ENCODE measurements at regions not wholly inside any gene's neighbourhood (a gene's known extent, or its start where the extent isn't known, plus 50 kb on each side); places are given as distances from the start of the nearest gene placed in this dataset.
A peak's percentile ranks its signal among the peaks of the same experiment; 100 is the strongest.

DNA sequence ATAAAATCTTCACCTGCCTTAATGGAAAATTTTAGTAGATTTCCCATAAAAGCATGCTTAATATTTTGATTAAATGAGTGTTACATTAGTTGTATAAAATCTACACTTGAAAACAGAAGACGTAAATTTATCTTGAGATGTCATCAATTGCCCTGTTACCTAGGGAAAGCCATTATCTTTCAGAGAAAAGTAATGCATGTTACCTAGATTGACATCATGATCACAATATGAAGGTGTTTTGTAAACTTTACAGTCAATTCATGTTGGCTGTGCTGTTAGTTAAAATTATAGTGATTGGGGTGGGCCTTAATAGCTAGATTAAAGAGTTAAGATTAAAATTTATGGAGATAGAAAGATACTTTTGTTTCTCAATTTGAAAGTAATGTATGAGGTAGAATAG is 293.2 kb upstream of the PCDH18 start:
- DNase-seq: no peak
- Mint-ChIP-seq H3K4me3 (ENCODE audit: unreplicated experiment) (no peak overlapping the region), H3K9me3 (ENCODE audit: unreplicated experiment) (peaks cover 2% of the 10 kb centered on the region), H3K27me3 (ENCODE audit: unreplicated experiment) (no peaks in the 10 kb centered on the region), H3K27ac (ENCODE audit: unreplicated experiment) (no peak overlapping the region), H3K36me3 (ENCODE audit: unreplicated experiment) (peaks cover 5% of the 10 kb centered on the region), H3K4me1 (ENCODE audit: low read depth, unreplicated experiment) (no peaks in the 10 kb centered on the region)
- TF ChIP-seq, protein P1, sequence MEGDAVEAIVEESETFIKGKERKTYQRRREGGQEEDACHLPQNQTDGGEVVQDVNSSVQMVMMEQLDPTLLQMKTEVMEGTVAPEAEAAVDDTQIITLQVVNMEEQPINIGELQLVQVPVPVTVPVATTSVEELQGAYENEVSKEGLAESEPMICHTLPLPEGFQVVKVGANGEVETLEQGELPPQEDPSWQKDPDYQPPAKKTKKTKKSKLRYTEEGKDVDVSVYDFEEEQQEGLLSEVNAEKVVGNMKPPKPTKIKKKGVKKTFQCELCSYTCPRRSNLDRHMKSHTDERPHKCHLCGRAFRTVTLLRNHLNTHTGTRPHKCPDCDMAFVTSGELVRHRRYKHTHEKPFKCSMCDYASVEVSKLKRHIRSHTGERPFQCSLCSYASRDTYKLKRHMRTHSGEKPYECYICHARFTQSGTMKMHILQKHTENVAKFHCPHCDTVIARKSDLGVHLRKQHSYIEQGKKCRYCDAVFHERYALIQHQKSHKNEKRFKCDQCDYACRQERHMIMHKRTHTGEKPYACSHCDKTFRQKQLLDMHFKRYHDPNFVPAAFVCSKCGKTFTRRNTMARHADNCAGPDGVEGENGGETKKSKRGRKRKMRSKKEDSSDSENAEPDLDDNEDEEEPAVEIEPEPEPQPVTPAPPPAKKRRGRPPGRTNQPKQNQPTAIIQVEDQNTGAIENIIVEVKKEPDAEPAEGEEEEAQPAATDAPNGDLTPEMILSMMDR (IDR thresholded peaks at IDR 0.05; ENCODE audit: partially characterized antibody, unreplicated experiment): no peak

- H3K4me1 Mint-ChIP-seq (ENCODE audit: low read depth, unreplicated experiment): no peaks in the 10 kb centered on the region
- H3K4me3 Mint-ChIP-seq (ENCODE audit: unreplicated experiment): no peak overlapping the region
- DNase-seq: no peak
- no peaks in the 10 kb centered on the region for H3K27me3 Mint-ChIP-seq (ENCODE audit: unreplicated experiment)
- TF ChIP-seq, protein P1 (IDR thresholded peaks at IDR 0.05; ENCODE audit: partially characterized antibody, unreplicated experiment): no peak
- H3K36me3 Mint-ChIP-seq (ENCODE audit: unreplicated experiment): peaks cover 6% of the 10 kb centered on the region
- H3K27ac Mint-ChIP-seq (ENCODE audit: unreplicated experiment): no peak overlapping the region
- peaks cover 2% of the 10 kb centered on the region for H3K9me3 Mint-ChIP-seq (ENCODE audit: unreplicated experiment)
Measured at GRCh38 chr4:137823007-137823406, 290.7 kb upstream of the PCDH18 start.

GRCh38 chr4:137819964-137820383 is 287.7 kb upstream of the PCDH18 start:
- Mint-ChIP-seq H3K27ac (ENCODE audit: unreplicated experiment) (no peak overlapping the region), H3K36me3 (ENCODE audit: unreplicated experiment) (peaks cover 6% of the 10 kb centered on the region), H3K4me1 (ENCODE audit: low read depth, unreplicated experiment) (no peaks in the 10 kb centered on the region), H3K9me3 (ENCODE audit: unreplicated experiment) (peaks cover 3% of the 10 kb centered on the region), H3K4me3 (ENCODE audit: unreplicated experiment) (no peak overlapping the region), H3K27me3 (ENCODE audit: unreplicated experiment) (no peaks in the 10 kb centered on the region)
- TF ChIP-seq, protein P1 (IDR thresholded peaks at IDR 0.05; ENCODE audit: partially characterized antibody, unreplicated experiment): peak; percentile 16
- no peak for DNase-seq

GRCh38 chr4:137812258-137812657 is 280.0 kb upstream of the PCDH18 start:
- Mint-ChIP-seq H3K9me3 (ENCODE audit: unreplicated experiment) (peaks cover 2% of the 10 kb centered on the region), H3K27ac (ENCODE audit: unreplicated experiment) (no peak overlapping the region), H3K4me1 (ENCODE audit: low read depth, unreplicated experiment) (peaks cover 5% of the 10 kb centered on the region), H3K27me3 (ENCODE audit: unreplicated experiment) (no peaks in the 10 kb centered on the region), H3K36me3 (ENCODE audit: unreplicated experiment) (no peaks in the 10 kb centered on the region), H3K4me3 (ENCODE audit: unreplicated experiment) (no peak overlapping the region)
- no peak for DNase-seq
- TF ChIP-seq, protein P1 (IDR thresholded peaks at IDR 0.05; ENCODE audit: partially characterized antibody, unreplicated experiment): no peak

- Mint-ChIP-seq H3K9me3 (ENCODE audit: unreplicated experiment) (no peaks in the 10 kb centered on the region), H3K36me3 (ENCODE audit: unreplicated experiment) (no peaks in the 10 kb centered on the region), H3K27me3 (ENCODE audit: unreplicated experiment) (no peaks in the 10 kb centered on the region), H3K4me1 (ENCODE audit: low read depth, unreplicated experiment) (no peaks in the 10 kb centered on the region), H3K4me3 (ENCODE audit: unreplicated experiment) (no peak overlapping the region), H3K27ac (ENCODE audit: unreplicated experiment) (no peak overlapping the region)
- TF ChIP-seq, protein P1 (IDR thresholded peaks at IDR 0.05; ENCODE audit: partially characterized antibody, unreplicated experiment): no peak
- no peak for DNase-seq
Measured at GRCh38 chr4:137806420-137806819, 274.1 kb upstream of the PCDH18 start.

Data from glutamatergic neuron (in vitro differentiated cells).